ENCODE measurements at regions not wholly inside any gene's neighbourhood (a gene's known extent, or its start where the extent isn't known, plus 50 kb on each side); places are given as distances from the start of the nearest gene placed in this dataset.

DNA sequence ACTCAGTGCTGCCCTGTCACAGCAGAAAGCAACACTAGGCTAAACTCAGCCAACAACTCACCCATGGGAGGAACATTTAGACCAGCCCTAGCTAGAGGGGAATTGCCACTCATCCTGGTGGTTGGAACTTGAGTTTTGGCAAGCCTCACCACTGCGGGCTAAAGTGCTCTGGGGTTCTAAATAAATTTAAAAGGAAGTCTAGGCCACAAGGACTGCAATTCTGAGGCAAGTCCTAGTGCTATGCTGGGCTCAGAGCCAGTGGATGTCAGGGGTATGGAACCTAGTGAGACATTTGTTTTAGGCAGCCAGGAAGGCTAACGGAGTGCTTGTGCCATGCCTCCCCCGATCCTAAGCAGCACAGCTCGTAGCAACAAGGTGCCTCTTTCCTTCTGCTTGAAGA, 78.0 kb downstream of the RGS13 start:
- Mint-ChIP-seq H3K27ac (no peak overlapping the region), H3K36me3 (ENCODE audit: low read depth) (no peaks in the 10 kb centered on the region), H3K4me1 (no peaks in the 10 kb centered on the region), H3K4me3 (no peak overlapping the region), H3K9me3 (peaks cover 16% of the 10 kb centered on the region), H3K27me3 (no peaks in the 10 kb centered on the region)
- TF ChIP-seq CTCF (IDR thresholded peaks at IDR 0.05): no peak
- CTCF ChIA-PET: no interaction called here
- ATAC-seq (ENCODE audit: low read depth) (no peak), DNase-seq (no peak)
- POLR2A ChIA-PET: no interaction called here
- intact Hi-C loops (cut with micrococcal nuclease): no loop called here

- ChIA-PET POLR2A (no interaction called here), CTCF (no interaction called here)
- peaks cover 7% of the 10 kb centered on the region for H3K9me3 Mint-ChIP-seq
- H3K27me3 Mint-ChIP-seq: peaks cover 3% of the 10 kb centered on the region
- no peak for TF ChIP-seq CTCF (IDR thresholded peaks at IDR 0.05)
- no peak overlapping the region for H3K27ac Mint-ChIP-seq
- intact Hi-C loops (cut with micrococcal nuclease): no loop called here
- ATAC-seq (ENCODE audit: low read depth) (no peak), DNase-seq (no peak)
- no peak overlapping the region for H3K4me3 Mint-ChIP-seq
- H3K4me1 Mint-ChIP-seq: no peaks in the 10 kb centered on the region
- H3K36me3 Mint-ChIP-seq (ENCODE audit: low read depth): no peaks in the 10 kb centered on the region
Measured at GRCh38 chr1:192724670-192725069, 84.2 kb upstream of the RGS2 start.

DNA sequence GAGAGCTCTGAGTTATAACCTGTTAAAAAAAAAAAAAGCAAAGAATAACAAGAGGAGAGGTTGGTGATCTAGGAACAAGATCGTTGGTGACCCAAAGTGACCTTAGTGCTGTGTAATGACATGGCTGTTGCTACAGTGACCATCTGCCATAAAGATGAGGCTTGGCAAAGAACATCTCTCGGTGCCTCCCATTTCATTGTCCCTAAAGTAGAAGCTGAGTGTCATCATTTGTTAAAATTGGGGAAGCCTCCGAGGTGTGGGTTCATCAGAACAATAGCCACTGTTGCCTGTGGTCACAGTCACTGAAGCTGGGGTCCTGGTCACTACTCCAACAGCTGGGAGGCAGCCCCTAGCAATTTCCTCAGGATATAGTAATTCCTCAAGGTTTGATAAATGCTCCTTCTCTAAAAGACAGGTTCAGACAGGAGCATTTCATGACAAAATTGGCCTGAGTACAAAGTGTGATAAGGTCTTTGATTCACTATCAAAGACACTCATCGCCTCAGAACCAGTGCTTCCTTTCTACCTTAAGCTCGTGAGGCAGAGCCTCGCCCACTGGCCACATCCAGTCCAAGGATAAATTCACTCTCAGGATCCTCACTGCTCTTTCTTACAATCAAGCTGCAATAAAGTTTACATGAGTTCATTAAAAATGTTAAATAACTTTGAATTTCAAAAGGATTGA, 81.9 kb upstream of the RGS2 start:
- H3K27me3 Mint-ChIP-seq: peaks cover 3% of the 10 kb centered on the region
- no peaks in the 10 kb centered on the region for H3K4me1 Mint-ChIP-seq
- ATAC-seq (ENCODE audit: low read depth): no peak
- CTCF ChIA-PET: interaction anchor here (0.5 kb wide), 1 partner anchor 1712 kb away, joined by 3 read pairs; no protein-coding TSS in a partner anchor
- H3K27ac Mint-ChIP-seq: no peak overlapping the region
- no peaks in the 10 kb centered on the region for H3K36me3 Mint-ChIP-seq (ENCODE audit: low read depth)
- no peak overlapping the region for H3K4me3 Mint-ChIP-seq
- POLR2A ChIA-PET: no interaction called here
- no peaks in the 10 kb centered on the region for H3K9me3 Mint-ChIP-seq
- DNase-seq: no peak
- no peak for TF ChIP-seq CTCF (IDR thresholded peaks at IDR 0.05)
- intact Hi-C loops (cut with micrococcal nuclease): no loop called here

DNA sequence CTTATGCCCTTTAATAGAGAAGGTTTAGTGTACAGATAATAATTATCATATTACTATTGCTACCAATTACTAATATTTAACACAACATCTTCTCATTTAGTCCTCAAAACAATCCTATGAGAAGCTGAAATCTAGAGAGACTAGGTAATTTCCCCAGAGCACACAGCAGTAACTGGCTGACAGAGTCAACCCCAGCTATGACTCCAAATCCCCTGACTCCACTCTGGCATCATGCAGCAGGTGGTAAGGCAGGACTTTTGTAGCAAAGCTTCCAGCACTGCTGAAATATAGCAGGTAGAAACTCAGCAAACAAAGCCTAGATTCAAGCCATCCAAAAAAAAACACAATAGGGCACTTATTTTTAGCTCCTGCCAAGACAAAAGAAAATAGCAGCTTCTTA, 79.3 kb upstream of the RGS2 start:
- intact Hi-C loops (cut with micrococcal nuclease): no loop called here
- Mint-ChIP-seq H3K4me3 (no peak overlapping the region), H3K9me3 (no peaks in the 10 kb centered on the region), H3K27ac (no peak overlapping the region), H3K36me3 (ENCODE audit: low read depth) (no peaks in the 10 kb centered on the region), H3K4me1 (no peaks in the 10 kb centered on the region), H3K27me3 (peaks cover 3% of the 10 kb centered on the region)
- no peak for DNase-seq
- no peak for ATAC-seq (ENCODE audit: low read depth)
- ChIA-PET POLR2A (no interaction called here), CTCF (no interaction called here)
- no peak for TF ChIP-seq CTCF (IDR thresholded peaks at IDR 0.05)

DNA sequence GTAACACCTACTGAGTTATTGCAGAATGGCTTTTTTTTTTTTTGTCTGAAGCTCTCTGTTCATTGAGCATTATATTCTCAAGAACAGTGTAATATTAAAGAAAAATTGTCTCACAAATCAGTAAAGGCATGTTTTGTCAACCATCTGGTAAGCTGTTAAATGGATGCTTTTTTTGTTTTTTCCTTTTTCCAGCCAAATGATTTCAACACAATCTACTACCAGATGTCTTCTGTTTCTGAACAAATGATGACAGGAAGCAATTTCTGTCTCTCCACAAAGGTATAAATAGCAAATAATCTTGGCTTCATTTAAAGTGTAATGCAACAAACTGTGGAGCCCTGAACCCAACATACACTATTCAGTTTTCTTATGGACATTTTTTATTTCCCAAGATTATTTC, 78.6 kb upstream of the RGS2 start:
- Mint-ChIP-seq H3K9me3 (no peaks in the 10 kb centered on the region), H3K4me3 (no peak overlapping the region), H3K4me1 (no peaks in the 10 kb centered on the region), H3K36me3 (ENCODE audit: low read depth) (no peaks in the 10 kb centered on the region), H3K27me3 (no peaks in the 10 kb centered on the region), H3K27ac (no peak overlapping the region)
- CTCF ChIA-PET: no interaction called here
- no peak for TF ChIP-seq CTCF (IDR thresholded peaks at IDR 0.05)
- DNase-seq (no peak), ATAC-seq (ENCODE audit: low read depth) (no peak)
- POLR2A ChIA-PET: no interaction called here
- intact Hi-C loops (cut with micrococcal nuclease): no loop called here

All from activated B cell treated with CpG ODN at 0.5 μM for 24 hours (primary cell).